Fibroblast of the conjunctiva (primary cell): ENCODE measurements at regions not wholly inside any gene's neighbourhood (a gene's known extent, or its start where the extent isn't known, plus 50 kb on each side); places are given as distances from the start of the nearest gene placed in this dataset.
A peak's percentile ranks its signal among the peaks of the same experiment; 100 is the strongest.

Source experiments
- DNase-seq: peaks from one replicate; pipeline ENCODE4 v3.0.0-alpha.2; 2010; ENCODE audit warnings: low read depth

DNA sequence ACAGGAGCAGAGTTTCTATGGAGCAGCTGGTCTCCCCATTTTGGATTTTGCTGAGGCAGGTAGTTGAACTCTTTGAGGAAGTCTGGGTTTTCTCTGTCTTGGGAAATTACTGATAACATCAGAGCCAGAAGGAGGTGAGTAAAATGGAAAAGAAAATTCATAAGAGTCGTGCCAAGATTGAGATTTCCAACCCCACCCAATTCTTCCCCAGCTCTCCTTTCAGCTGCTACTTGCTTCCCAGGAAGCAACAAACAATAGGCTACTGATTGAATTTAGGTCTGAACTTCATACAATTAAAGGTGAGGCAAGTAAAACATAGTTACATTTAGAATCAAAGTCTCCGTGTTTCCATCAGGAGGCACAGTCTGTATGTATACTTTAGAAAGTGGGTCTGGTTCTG is 54.6 kb upstream of the EOLA2 start:
- no peak for DNase-seq

GRCh38 chrX:149993989-149994388 is 55.7 kb upstream of the EOLA2 start:
- no peak for DNase-seq

- no peak for DNase-seq
Measured at GRCh38 chrX:149996515-149996914, 58.2 kb upstream of the EOLA2 start.

DNA sequence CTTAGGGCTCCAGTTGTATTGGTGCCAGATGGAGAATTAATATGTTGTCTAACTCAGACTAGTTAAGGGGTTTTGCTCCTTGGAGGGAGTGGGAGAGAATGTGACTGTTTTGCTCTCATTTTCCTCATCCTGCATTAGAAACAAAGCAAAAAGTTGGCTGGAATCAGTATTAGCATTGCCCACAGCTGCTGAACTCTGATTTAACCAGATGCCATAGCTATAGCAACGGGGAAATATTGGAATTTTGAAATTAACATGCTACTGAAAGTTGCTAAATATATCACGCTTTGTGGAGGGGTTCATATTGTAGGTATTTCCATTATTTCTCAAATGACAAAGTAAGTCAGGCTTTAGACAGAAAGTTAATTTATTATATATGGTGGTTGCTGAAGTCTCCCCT is 66.7 kb upstream of the EOLA2 start:
- DNase-seq, result no peak

DNA sequence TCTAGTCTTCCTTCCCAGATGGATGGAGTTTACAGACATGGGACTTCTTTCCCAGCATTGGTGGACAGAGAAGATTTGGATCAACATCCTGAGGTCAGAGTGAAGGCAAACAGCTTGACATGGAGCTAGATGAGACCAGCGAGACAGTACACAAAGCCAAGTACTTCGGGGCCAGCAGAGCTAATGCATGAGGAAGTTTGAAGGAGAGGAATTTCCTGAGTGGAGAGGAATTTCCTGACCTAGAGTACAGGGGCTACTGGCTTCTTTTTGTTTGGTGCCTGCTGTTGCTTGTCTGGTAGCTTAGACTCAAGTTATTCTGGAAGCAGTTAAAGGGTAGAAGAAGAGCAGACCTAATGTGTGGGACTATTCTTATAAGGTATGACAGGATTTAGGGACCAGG is 69.1 kb upstream of the EOLA2 start:
- no peak for DNase-seq

GRCh38 chrX:150012647-150013381 is 74.5 kb upstream of the EOLA2 start:
- no peak for DNase-seq

- no peak for DNase-seq
Measured at GRCh38 chrX:150014525-150014924, 76.2 kb upstream of the EOLA2 start.

DNA sequence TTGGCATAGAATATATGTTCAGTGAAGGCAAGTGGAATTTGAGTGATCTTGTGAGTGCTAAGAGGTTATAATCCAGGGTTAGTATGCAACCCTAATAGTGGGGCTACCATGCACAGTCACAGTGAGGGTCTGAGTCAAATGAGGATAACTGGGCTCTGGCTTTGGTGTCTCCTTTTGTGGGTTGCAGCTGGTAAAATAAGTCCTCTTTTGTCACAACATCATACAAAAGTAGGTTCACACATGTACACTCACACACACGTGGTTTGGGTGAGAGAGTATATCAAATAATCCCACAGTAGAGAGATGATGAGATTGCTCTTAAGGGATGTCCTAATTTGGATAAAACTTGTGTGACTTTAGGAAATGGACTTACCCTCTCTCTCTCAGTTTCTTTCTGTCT is 79.6 kb upstream of the EOLA2 start:
- no peak for DNase-seq

- peak; percentile 18 for DNase-seq
Measured at GRCh38 chrX:150018931-150019361, 80.7 kb upstream of the EOLA2 start.

- no peak for DNase-seq
Measured at GRCh38 chrX:150028692-150029091, 90.4 kb upstream of the EOLA2 start.

DNA sequence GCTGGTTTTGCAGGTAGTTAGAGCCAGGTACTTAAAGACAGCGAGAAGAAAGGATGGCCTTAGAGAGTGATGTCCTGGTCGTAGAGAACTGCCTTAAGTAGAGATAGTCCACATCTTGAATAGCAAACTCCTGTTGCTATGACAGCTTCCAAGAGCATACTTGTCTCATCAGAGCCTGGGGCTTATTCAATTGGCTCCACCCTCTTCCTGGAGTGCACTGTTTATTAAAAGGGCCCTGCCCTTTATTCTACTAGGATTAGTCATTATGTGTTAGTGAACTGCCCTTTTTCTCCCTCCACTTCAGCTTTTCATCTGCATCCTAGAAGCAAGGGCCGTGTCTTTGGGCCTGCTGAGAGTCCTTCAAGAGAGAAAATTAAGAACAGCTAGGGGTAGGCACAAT is 94.5 kb upstream of the EOLA2 start:
- peak; percentile 59 for DNase-seq

GRCh38 chrX:150034788-150035187 is 96.5 kb upstream of the EOLA2 start:
- DNase-seq, result no peak

GRCh38 chrX:150035531-150035930 is 97.2 kb upstream of the EOLA2 start:
- DNase-seq, result no peak

DNA sequence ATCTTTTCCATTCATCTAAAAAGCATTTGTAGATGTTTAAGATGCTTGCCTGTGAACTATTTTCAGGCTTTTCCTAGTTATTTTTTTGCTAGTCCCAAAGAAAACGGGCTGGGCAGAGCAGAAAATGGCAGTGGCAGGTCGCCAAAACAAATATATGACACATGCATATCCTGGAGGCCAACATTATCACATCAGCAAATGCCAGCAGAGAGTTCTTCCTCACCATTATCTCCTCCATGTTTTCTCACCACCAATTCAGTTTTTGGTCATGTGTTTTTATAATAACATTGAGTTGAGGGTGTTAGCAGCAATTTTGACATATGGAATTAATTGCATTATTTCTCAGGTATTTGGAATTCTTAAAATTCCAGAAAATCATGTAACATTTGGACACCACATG is 97.9 kb upstream of the EOLA2 start:
- peak; percentile 43 for DNase-seq

GRCh38 chrX:150036641-150037040 is 98.3 kb upstream of the EOLA2 start:
- DNase-seq, result no peak

DNA sequence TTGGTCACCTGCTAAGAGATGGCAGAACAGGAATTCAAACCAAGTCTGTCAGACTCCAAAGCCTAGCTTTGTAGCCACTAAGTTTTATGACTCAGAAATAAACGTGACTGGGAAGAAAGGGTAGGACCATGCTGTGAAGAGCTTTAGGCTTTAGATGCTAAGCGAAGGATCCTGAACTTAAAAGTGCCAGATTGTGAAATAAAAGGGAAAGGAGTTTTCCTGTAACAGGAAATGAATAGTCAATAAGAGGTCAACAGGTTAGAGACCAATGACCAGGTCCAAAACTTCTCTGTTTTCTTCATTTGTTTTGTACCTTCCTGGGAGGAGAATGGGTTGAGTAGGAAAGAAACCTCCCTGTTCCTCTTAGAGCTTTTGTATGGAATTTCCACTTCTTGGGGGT is 98.8 kb upstream of the EOLA2 start:
- DNase-seq, result no peak

- no peak for DNase-seq
Measured at GRCh38 chrX:150038315-150038714, 100.0 kb upstream of the EOLA2 start.

DNA sequence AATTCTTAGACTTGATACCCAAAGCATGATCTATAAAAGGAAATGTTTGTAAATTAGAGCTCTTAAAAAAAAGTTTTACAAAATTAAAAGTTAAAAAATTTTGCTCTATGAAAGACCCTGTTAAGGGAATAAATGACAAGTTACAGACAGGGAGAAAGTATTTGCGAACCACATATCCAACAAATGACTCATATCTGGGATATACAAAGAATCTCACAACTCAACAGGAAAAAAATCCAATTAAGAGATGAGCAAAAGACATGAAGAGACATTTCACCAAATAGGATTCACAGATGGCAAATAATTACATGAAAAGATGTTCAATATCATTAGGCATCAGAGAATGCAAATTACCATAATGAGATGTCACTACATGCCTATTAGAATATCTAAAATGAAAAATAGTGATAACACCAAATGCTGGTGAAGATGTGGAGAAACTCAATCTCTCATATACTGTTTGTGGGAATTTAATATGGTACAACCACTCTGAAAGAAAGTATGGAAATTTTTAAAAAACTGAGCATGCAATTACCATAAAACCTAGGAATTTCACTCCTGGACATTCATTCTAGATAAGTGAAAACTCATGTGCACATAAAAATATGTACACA is 100.8 kb upstream of the EOLA2 start:
- no peak for DNase-seq

- DNase-seq, result no peak
Measured at GRCh38 chrX:150041208-150041607, 102.9 kb upstream of the EOLA2 start.

DNA sequence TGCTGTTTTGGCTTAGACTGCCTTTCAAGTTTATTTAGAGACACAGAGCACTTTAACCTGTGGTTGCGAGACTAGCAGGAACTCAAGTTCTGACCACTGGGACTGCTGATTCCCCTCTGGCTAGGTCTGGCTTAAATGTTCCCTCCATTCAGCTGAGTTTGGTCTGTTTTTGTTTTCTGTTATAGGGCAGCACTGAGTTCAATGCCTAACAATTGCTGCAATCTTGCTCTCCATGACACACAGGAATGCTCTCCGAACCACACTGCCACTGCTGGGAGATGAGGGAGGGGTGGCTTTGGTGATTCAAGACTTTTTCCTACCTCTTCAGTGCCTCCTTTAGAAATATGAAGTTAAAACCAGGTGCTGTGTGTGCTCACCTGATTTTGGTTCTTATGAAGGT is 106.3 kb upstream of the EOLA2 start:
- no peak for DNase-seq

DNA sequence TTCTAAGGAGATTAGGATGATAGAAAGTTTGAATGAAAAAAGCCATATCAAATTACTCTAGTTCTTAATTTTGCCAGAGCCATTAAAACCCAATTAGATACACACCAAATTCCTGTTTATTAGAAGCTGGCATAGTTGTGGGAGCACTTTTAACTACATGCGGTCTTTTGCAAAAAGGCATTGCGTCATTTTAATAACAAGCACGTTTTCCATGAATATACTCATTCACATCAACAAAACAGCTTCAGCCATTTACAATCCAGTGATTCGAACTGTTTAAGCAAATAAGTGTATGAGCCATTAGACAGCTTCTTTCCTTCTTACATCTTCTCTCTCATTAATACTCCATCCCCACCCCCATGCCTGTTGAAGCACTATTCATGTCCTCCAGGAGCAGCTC is 109.5 kb upstream of the EOLA2 start:
- no peak for DNase-seq

DNA sequence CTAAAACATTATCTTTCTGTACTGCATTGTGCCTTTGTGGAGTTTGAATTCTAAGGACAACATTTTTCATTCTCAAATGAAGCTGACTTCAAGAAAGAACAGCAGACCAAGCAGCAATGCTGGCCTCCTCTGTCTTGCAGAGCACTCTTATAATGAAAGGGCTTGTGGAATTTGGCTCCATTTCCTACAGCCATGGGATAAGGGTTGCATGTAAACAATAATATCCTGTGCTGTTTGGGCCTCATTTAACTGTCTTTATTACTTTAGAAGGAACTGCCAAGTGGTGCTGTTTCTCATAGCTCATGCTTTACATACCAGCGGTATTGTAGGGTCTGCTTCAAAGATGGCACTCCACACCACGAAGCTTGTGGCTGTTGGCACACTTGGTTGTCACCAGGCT is 111.4 kb upstream of the EOLA2 start:
- no peak for DNase-seq

GRCh38 chrX:150050387-150050786 is 112.1 kb upstream of the EOLA2 start:
- DNase-seq, result no peak

DNA sequence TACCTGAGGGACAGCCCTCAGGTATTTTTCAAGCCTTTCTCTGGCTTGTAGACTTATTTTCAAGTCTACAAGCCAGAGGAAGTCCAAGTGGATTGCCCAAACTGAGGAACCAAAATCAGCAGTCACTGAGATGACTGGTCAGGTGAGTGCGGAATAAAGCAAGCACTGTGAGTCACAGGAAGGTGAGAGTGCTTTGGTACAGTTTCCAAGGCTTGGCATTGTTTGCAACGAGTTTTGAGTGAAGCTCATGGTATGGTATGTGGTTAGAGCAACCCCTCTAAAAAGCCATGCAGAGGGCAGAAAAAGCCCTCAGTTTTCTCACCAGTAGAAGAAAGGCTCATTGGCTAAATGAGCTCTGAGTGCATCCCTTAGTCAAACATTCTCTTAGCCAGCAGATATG is 112.8 kb upstream of the EOLA2 start:
- DNase-seq, result no peak
